Muscle layer of colon (tissue), 2 donors: ENCODE measurements at regions not wholly inside any gene's neighbourhood (a gene's known extent, or its start where the extent isn't known, plus 50 kb on each side); places are given as distances from the start of the nearest gene placed in this dataset.

ENCODE experiments used
- H3K27ac ChIP-seq: one replicate; pipeline ENCODE4 v1.7.0; 2013; ENCODE audit warnings: low read depth, mild to moderate bottlenecking, low read length, moderate library complexity
- H3K27me3 ChIP-seq, 2 donors: one replicate each; pipeline ENCODE4 v1.7.0; 2013; ENCODE audit warnings: low read length in 2 of 2, mild to moderate bottlenecking in 2 of 2; ENCODE audit not compliant: insufficient read depth in 2 of 2, control insufficient read depth in 1 of 2
- H3K36me3 ChIP-seq: one replicate; pipeline ENCODE4 v1.7.0; 2013; ENCODE audit warnings: mild to moderate bottlenecking, low read length; ENCODE audit not compliant: insufficient read depth
- H3K4me1 ChIP-seq: one replicate; pipeline ENCODE4 v1.7.0; 2013; ENCODE audit warnings: mild to moderate bottlenecking, low read length; ENCODE audit not compliant: insufficient read depth
- H3K4me3 ChIP-seq, 2 donors: one replicate each; pipeline ENCODE4 v1.7.0; 2013; ENCODE audit warnings: low read length in 2 of 2, low read depth in 1 of 2, mild to moderate bottlenecking in 1 of 2, moderate library complexity in 1 of 2
- H3K9ac ChIP-seq: one replicate; pipeline ENCODE4 v1.7.0; 2013; ENCODE audit warnings: low read length
- H3K9me3 ChIP-seq: one replicate; pipeline ENCODE4 v1.7.0; 2013; ENCODE audit warnings: mild to moderate bottlenecking, low read length
- donor health status: abdominal sarcoma.
- donor health status: Adenocarcinoma of cecum.

- no peaks in the 10 kb centered on the region for H3K4me1 ChIP-seq
- no peaks in the 10 kb centered on the region for H3K27me3 ChIP-seq
- H3K9ac ChIP-seq: no peak overlapping the region
- H3K27ac ChIP-seq: no peak overlapping the region
- no peaks in the 10 kb centered on the region for H3K36me3 ChIP-seq
- no peaks in the 10 kb centered on the region for H3K9me3 ChIP-seq
- H3K4me3 ChIP-seq: no peak overlapping the region
Observed at GRCh38 chr12:89920866-89921265, 212.2 kb upstream of the ATP2B1 start.

- no peaks in the 10 kb centered on the region for H3K27me3 ChIP-seq
- no peaks in the 10 kb centered on the region for H3K36me3 ChIP-seq
- H3K27ac ChIP-seq: no peak overlapping the region
- no peaks in the 10 kb centered on the region for H3K4me1 ChIP-seq
- no peak overlapping the region for H3K4me3 ChIP-seq
- H3K9ac ChIP-seq: no peak overlapping the region
- H3K9me3 ChIP-seq: no peaks in the 10 kb centered on the region
Observed at GRCh38 chr12:89919241-89919906, 210.7 kb upstream of the ATP2B1 start.

GRCh38 chr12:89918172-89918846 is 209.7 kb upstream of the ATP2B1 start:
- Histone ChIP-seq H3K4me1 (no peaks in the 10 kb centered on the region), H3K4me3 (no peak overlapping the region), H3K9ac (no peak overlapping the region), H3K27me3 (no peaks in the 10 kb centered on the region), H3K36me3 (no peaks in the 10 kb centered on the region), H3K27ac (no peak overlapping the region), H3K9me3 (no peaks in the 10 kb centered on the region)

- Histone ChIP-seq H3K4me3 (no peak overlapping the region), H3K9me3 (no peaks in the 10 kb centered on the region)
Observed at GRCh38 chr12:89909753-89910152, 201.1 kb upstream of the ATP2B1 start.

GRCh38 chr12:89907659-89908058 is 199.0 kb upstream of the ATP2B1 start:
- H3K36me3 ChIP-seq: no peaks in the 10 kb centered on the region
- H3K9ac ChIP-seq: no peak overlapping the region
- no peak overlapping the region for H3K4me3 ChIP-seq
- no peak overlapping the region for H3K27ac ChIP-seq
- H3K4me1 ChIP-seq: no peaks in the 10 kb centered on the region
- H3K9me3 ChIP-seq: no peaks in the 10 kb centered on the region
- no peaks in the 10 kb centered on the region for H3K27me3 ChIP-seq

More at GRCh38 chr12:89909753-89910152, 201.1 kb upstream of the ATP2B1 start:
- H3K4me1 ChIP-seq: no peaks in the 10 kb centered on the region
- no peak overlapping the region for H3K27ac ChIP-seq
- no peak overlapping the region for H3K9ac ChIP-seq
- no peaks in the 10 kb centered on the region for H3K27me3 ChIP-seq
- H3K36me3 ChIP-seq: no peaks in the 10 kb centered on the region

- H3K4me1 ChIP-seq: no peaks in the 10 kb centered on the region
- no peaks in the 10 kb centered on the region for H3K27me3 ChIP-seq
- no peak overlapping the region for H3K27ac ChIP-seq
- H3K9ac ChIP-seq: no peak overlapping the region
- no peaks in the 10 kb centered on the region for H3K9me3 ChIP-seq
- H3K36me3 ChIP-seq: no peaks in the 10 kb centered on the region
- no peak overlapping the region for H3K4me3 ChIP-seq
Observed at GRCh38 chr12:89906824-89907223, 198.2 kb upstream of the ATP2B1 start.

GRCh38 chr12:89906178-89906577 is 197.5 kb upstream of the ATP2B1 start:
- Histone ChIP-seq H3K27me3 (no peaks in the 10 kb centered on the region), H3K4me1 (no peaks in the 10 kb centered on the region), H3K9ac (no peak overlapping the region), H3K36me3 (no peaks in the 10 kb centered on the region), H3K27ac (no peak overlapping the region), H3K9me3 (no peaks in the 10 kb centered on the region), H3K4me3 (no peak overlapping the region)

- no peak overlapping the region for H3K27ac ChIP-seq
- no peaks in the 10 kb centered on the region for H3K27me3 ChIP-seq
- no peaks in the 10 kb centered on the region for H3K36me3 ChIP-seq
- H3K4me1 ChIP-seq: no peaks in the 10 kb centered on the region
- H3K4me3 ChIP-seq: no peak overlapping the region
- H3K9me3 ChIP-seq: no peaks in the 10 kb centered on the region
- H3K9ac ChIP-seq: no peak overlapping the region
Observed at GRCh38 chr12:89901906-89902642, 193.4 kb upstream of the ATP2B1 start.

GRCh38 chr12:89901319-89901718 is 192.7 kb upstream of the ATP2B1 start:
- H3K4me1 ChIP-seq: no peaks in the 10 kb centered on the region
- no peaks in the 10 kb centered on the region for H3K36me3 ChIP-seq
- no peaks in the 10 kb centered on the region for H3K27me3 ChIP-seq
- H3K4me3 ChIP-seq: no peak overlapping the region
- H3K27ac ChIP-seq: no peak overlapping the region
- H3K9ac ChIP-seq: no peak overlapping the region
- no peaks in the 10 kb centered on the region for H3K9me3 ChIP-seq

GRCh38 chr12:89899651-89900050 is 191.0 kb upstream of the ATP2B1 start:
- no peaks in the 10 kb centered on the region for H3K27me3 ChIP-seq
- no peak overlapping the region for H3K27ac ChIP-seq
- no peaks in the 10 kb centered on the region for H3K9me3 ChIP-seq
- H3K4me3 ChIP-seq: no peak overlapping the region
- H3K4me1 ChIP-seq: no peaks in the 10 kb centered on the region
- no peak overlapping the region for H3K9ac ChIP-seq
- no peaks in the 10 kb centered on the region for H3K36me3 ChIP-seq

GRCh38 chr12:89895591-89895990 is 187.0 kb upstream of the ATP2B1 start:
- no peaks in the 10 kb centered on the region for H3K4me1 ChIP-seq
- no peaks in the 10 kb centered on the region for H3K36me3 ChIP-seq
- no peaks in the 10 kb centered on the region for H3K27me3 ChIP-seq
- no peak overlapping the region for H3K27ac ChIP-seq
- no peak overlapping the region for H3K4me3 ChIP-seq
- H3K9ac ChIP-seq: no peak overlapping the region
- H3K9me3 ChIP-seq: no peaks in the 10 kb centered on the region
